SK-N-SH (cell line): ENCODE measurements at regions not wholly inside any gene's neighbourhood (a gene's known extent, or its start where the extent isn't known, plus 50 kb on each side); places are given as distances from the start of the nearest gene placed in this dataset.

Experiments
- CTCF ChIA-PET: fragments of 300-600, 350-600 bp; formaldehyde crosslinking; extraction: SDS; loops from one replicate; lab custom pipeline; 2021; lab: Yijun Ruan, JAX
- POLR2A ChIA-PET: fragments of 350-600 bp; sonication (Branson Sonifier 250); formaldehyde crosslinking; extraction: SDS; loops from one replicate; lab custom pipeline; 2020; ENCODE audit warnings: antibody characterized with exemption, inconsistent platforms; lab: Yijun Ruan, JAX
- DNase-seq: peaks from one replicate; pipeline ENCODE4 v3.0.0; 2012
- H2AFZ ChIP-seq: fragments of 200-600 bp; sonication (generic); 2 replicates; pipeline ENCODE4 v1.8.1; 2016; ENCODE audit warnings: antibody characterized with exemption, mild to moderate bottlenecking, low read depth
- H3F3A ChIP-seq: fragments of 200-600 bp; sonication (generic); replicated peaks from 2 replicates; pipeline ENCODE3; 2016; ENCODE audit warnings: antibody characterized with exemption, mild to moderate bottlenecking; ENCODE audit not compliant: insufficient read depth
- H3K27ac ChIP-seq, 2 experiments: fragments of 200-500 bp in 1 of 2; fragments of 200-600 bp in 1 of 2; sonication (Bioruptor generic) in 1 of 2; sonication (generic), shearing (Covaris generic) in 1 of 2; 2 replicates each; pipeline versions ENCODE4 v1.5.1 to v1.6.1; 2014 to 2016; ENCODE audit warnings: low read depth in 2 of 2, inconsistent platforms in 1 of 2, low read length in 1 of 2, mild to moderate bottlenecking in 1 of 2, mixed read lengths in 1 of 2
- H3K27me3 ChIP-seq: fragments of 200-600 bp; sonication (generic), shearing (Covaris generic); 2 replicates; pipeline ENCODE4 v1.6.1; 2016; ENCODE audit warnings: mixed run types; ENCODE audit not compliant: insufficient read depth
- H3K36me3 ChIP-seq, 2 experiments: fragments of 200-500 bp in 1 of 2; fragments of 200-600 bp in 1 of 2; sonication (Bioruptor generic) in 1 of 2; sonication (generic) in 1 of 2; replicated peaks in 1 of 2; 2 replicates each; pipeline versions ENCODE3 to v1.5.1; 2014 to 2016; ENCODE audit warnings: low read length in 1 of 2, mild to moderate bottlenecking in 1 of 2; ENCODE audit not compliant: insufficient read depth in 2 of 2, control insufficient read depth in 1 of 2
- H3K4me1 ChIP-seq, 2 experiments: fragments of 200-500 bp in 1 of 2; fragments of 200-600 bp in 1 of 2; sonication (Bioruptor generic) in 1 of 2; sonication (generic), shearing (Covaris generic) in 1 of 2; 2 replicates each; pipeline versions ENCODE4 v1.5.1 to v1.6.1; 2014 to 2016; ENCODE audit warnings: low read depth in 1 of 2, low read length in 1 of 2, mixed run types in 1 of 2; ENCODE audit not compliant: insufficient read depth in 2 of 2, control insufficient read depth in 1 of 2
- H3K4me2 ChIP-seq: fragments of 200-600 bp; sonication (generic), shearing (Covaris generic); 2 replicates; pipeline ENCODE4 v1.6.1; 2017; ENCODE audit warnings: mixed run types
- H3K4me3 ChIP-seq, 2 experiments: fragments of 200-500 bp in 1 of 2; fragments of 200-600 bp in 1 of 2; sonication (Bioruptor generic) in 1 of 2; sonication (generic), shearing (Covaris generic) in 1 of 2; 2 replicates each; pipeline versions ENCODE4 v1.5.1 to v1.8.1; 2014 to 2016; ENCODE audit warnings: low read depth in 2 of 2, inconsistent platforms in 1 of 2, low read length in 1 of 2, mild to moderate bottlenecking in 1 of 2, mixed read lengths in 1 of 2, moderate library complexity in 1 of 2
- H3K79me2 ChIP-seq: fragments of 200-600 bp; sonication (generic); 2 replicates; pipeline ENCODE4 v1.8.1; 2017; ENCODE audit warnings: mild to moderate bottlenecking; ENCODE audit not compliant: insufficient read depth
- H3K9ac ChIP-seq: fragments of 200-600 bp; sonication (generic); 2 replicates; pipeline ENCODE4 v1.6.1; 2017; ENCODE audit warnings: mixed run types
- H3K9me2 ChIP-seq: fragments of 200-600 bp; sonication (generic); 2 replicates; pipeline ENCODE4 v1.6.1; 2017; ENCODE audit warnings: mixed run types
- H3K9me3 ChIP-seq: fragments of 200-600 bp; sonication (generic); 2 replicates; pipeline ENCODE4 v1.6.1; 2017; ENCODE audit warnings: mixed run types, mild to moderate bottlenecking, moderate library complexity
- H4K20me1 ChIP-seq: fragments of 200-600 bp; sonication (generic); 2 replicates; pipeline ENCODE4 v1.6.1; 2017; ENCODE audit warnings: mild to moderate bottlenecking, mixed run types; ENCODE audit not compliant: insufficient read depth
- EZH2phosphoT487 ChIP-seq: fragments of 200-600 bp; sonication (generic); IDR thresholded peaks from 2 replicates; pipeline ENCODE4 v1.6.1; 2017; ENCODE audit warnings: low read depth, mixed run types, mild to moderate bottlenecking, antibody characterized with exemption, moderate library complexity, borderline replicate concordance
- GABPA ChIP-seq: IDR thresholded peaks from 2 replicates; pipeline ENCODE4 v1.4.0; 2012; ENCODE audit warnings: low read depth, mild to moderate bottlenecking
- GATA2 ChIP-seq: sonication (generic); formaldehyde crosslinking; IDR thresholded peaks from 2 replicates; pipeline ENCODE4 v1.5.0; 2020; ENCODE audit warnings: mild to moderate bottlenecking, missing genetic modification reagents
- IRF3 ChIP-seq: fragments of 150-350 bp; IDR thresholded peaks from 2 replicates; pipeline ENCODE4 v1.6.1; 2016; ENCODE audit warnings: mild to moderate bottlenecking, low read depth, low read length
- JUND ChIP-seq: IDR thresholded peaks from 2 replicates; pipeline ENCODE4 v1.4.0; 2012
- NFIC ChIP-seq: IDR thresholded peaks from 2 replicates; pipeline ENCODE4 v1.4.0; 2012; ENCODE audit warnings: borderline replicate concordance
- PBX3 ChIP-seq: IDR thresholded peaks from 2 replicates; pipeline ENCODE4; 2012
- POLR2AphosphoS5 ChIP-seq: IDR thresholded peaks from 2 replicates; pipeline ENCODE4 v1.6.1; 2012; ENCODE audit warnings: low read depth, low read length
- RAD21 ChIP-seq: IDR thresholded peaks from 2 replicates; pipeline ENCODE4 v1.6.1; 2012; ENCODE audit warnings: mild to moderate bottlenecking, low read length
- RCOR1 ChIP-seq: fragments of 150-350 bp; IDR thresholded peaks from 2 replicates; pipeline ENCODE4 v1.6.1; 2017; ENCODE audit warnings: antibody characterized with exemption, low read length
- REST ChIP-seq: IDR thresholded peaks from 2 replicates; pipeline ENCODE4 v1.6.1; 2012; ENCODE audit warnings: mild to moderate bottlenecking, low read depth, low read length, moderate library complexity
- RXRA ChIP-seq: IDR thresholded peaks from 2 replicates; pipeline ENCODE4 v1.4.0; 2012; ENCODE audit warnings: low read depth, mild to moderate bottlenecking, borderline replicate concordance
- SMC3 ChIP-seq: IDR thresholded peaks from 2 replicates; pipeline ENCODE4 v1.6.1; 2012; ENCODE audit warnings: low read depth, low read length, improper control_type of control experiment
- TAF1 ChIP-seq: IDR thresholded peaks from 2 replicates; pipeline ENCODE4 v1.6.1; 2012; ENCODE audit warnings: low read depth, mild to moderate bottlenecking, low read length, moderate library complexity, borderline replicate concordance
- YY1 ChIP-seq: IDR thresholded peaks from 2 replicates; pipeline ENCODE4 v1.4.0; 2012; ENCODE audit warnings: low read depth, mild to moderate bottlenecking

- Histone ChIP-seq H3K9me3 (no peaks in the 10 kb centered on the region), H3K36me3 (no peaks in the 10 kb centered on the region), H3K79me2 (no peaks in the 10 kb centered on the region), H3K27ac (no peak overlapping the region), H3K9me2 (no peaks in the 10 kb centered on the region), H3K4me3 (no peak overlapping the region), H3K4me1 (peaks cover 0 to 6% of the 10 kb centered on the region in 2 experiments; a peak in 2 of 4 replicates), H3K4me2 (no peak overlapping the region), H2AFZ (no peak overlapping the region), H3K9ac (no peak overlapping the region), H4K20me1 (no peaks in the 10 kb centered on the region), H3F3A (no peaks in the 10 kb centered on the region), H3K27me3 (no peaks in the 10 kb centered on the region)
- ChIA-PET CTCF (interaction anchor here (0.6 kb wide), 1 partner anchor 555 kb away, joined by 3 read pairs; no protein-coding TSS in a partner anchor), POLR2A (no interaction called here)
- TF ChIP-seq IRF3, result no peak
- TF ChIP-seq GABPA, result no peak
- TF ChIP-seq NFIC, result no peak
- no peak for TF ChIP-seq REST
- no peak for TF ChIP-seq RXRA
- TF ChIP-seq EZH2phosphoT487, result no peak
- TF ChIP-seq SMC3, result no peak
- TF ChIP-seq POLR2AphosphoS5, result no peak
- no peak for TF ChIP-seq RAD21
- TF ChIP-seq PBX3, result no peak
- no peak for TF ChIP-seq TAF1
- TF ChIP-seq RCOR1, result no peak
- TF ChIP-seq JUND, result no peak
- no peak for TF ChIP-seq YY1
- TF ChIP-seq GATA2 (CRISPR knock-in tag), result no peak
- no peak for DNase-seq
Measured at GRCh38 chr2:12811916-12812315, 95.2 kb downstream of the TRIB2 start.
